Endothelial cell (in vitro differentiated cells): ENCODE measurements at regions not wholly inside any gene's neighbourhood (a gene's known extent, or its start where the extent isn't known, plus 50 kb on each side); places are given as distances from the start of the nearest gene placed in this dataset.

Experiments
- DNase-seq: peaks from one replicate; pipeline ENCODE4 v3.0.0; 2021; ENCODE audit warnings: low spot score
- H3K27ac Mint-ChIP-seq: one replicate; pipeline ENCODE4 v1.8.0; 2021; ENCODE audit warnings: mixed read lengths, inconsistent platforms; ENCODE audit not compliant: unreplicated experiment
- H3K27me3 Mint-ChIP-seq: one replicate; pipeline ENCODE4 v1.8.0; 2021; ENCODE audit warnings: mild to moderate bottlenecking, moderate library complexity, mixed read lengths, inconsistent platforms; ENCODE audit not compliant: unreplicated experiment
- H3K36me3 Mint-ChIP-seq: one replicate; pipeline ENCODE4 v1.8.0; 2021; ENCODE audit warnings: mild to moderate bottlenecking, low read depth, mixed read lengths, inconsistent platforms; ENCODE audit not compliant: unreplicated experiment
- H3K4me1 Mint-ChIP-seq: one replicate; pipeline ENCODE4 v1.8.0; 2021; ENCODE audit warnings: mild to moderate bottlenecking, mixed read lengths, inconsistent platforms; ENCODE audit not compliant: unreplicated experiment
- H3K4me3 Mint-ChIP-seq: one replicate; pipeline ENCODE4 v1.8.0; 2021; ENCODE audit warnings: mild to moderate bottlenecking, mixed read lengths, inconsistent platforms; ENCODE audit not compliant: unreplicated experiment
- H3K9me3 Mint-ChIP-seq: one replicate; pipeline ENCODE4 v1.8.0; 2021; ENCODE audit warnings: mixed read lengths, inconsistent platforms; ENCODE audit not compliant: unreplicated experiment
- TF ChIP-seq, protein P1 (sequence below): fragments of 200-600 bp; sonication (generic); IDR thresholded peaks from one replicate; pipeline ENCODE4 v1.5.0; 2021; ENCODE audit warnings: antibody characterized with exemption; ENCODE audit not compliant: unreplicated experiment

- DNase-seq, result no peak
- TF ChIP-seq, protein P1, sequence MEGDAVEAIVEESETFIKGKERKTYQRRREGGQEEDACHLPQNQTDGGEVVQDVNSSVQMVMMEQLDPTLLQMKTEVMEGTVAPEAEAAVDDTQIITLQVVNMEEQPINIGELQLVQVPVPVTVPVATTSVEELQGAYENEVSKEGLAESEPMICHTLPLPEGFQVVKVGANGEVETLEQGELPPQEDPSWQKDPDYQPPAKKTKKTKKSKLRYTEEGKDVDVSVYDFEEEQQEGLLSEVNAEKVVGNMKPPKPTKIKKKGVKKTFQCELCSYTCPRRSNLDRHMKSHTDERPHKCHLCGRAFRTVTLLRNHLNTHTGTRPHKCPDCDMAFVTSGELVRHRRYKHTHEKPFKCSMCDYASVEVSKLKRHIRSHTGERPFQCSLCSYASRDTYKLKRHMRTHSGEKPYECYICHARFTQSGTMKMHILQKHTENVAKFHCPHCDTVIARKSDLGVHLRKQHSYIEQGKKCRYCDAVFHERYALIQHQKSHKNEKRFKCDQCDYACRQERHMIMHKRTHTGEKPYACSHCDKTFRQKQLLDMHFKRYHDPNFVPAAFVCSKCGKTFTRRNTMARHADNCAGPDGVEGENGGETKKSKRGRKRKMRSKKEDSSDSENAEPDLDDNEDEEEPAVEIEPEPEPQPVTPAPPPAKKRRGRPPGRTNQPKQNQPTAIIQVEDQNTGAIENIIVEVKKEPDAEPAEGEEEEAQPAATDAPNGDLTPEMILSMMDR, result no peak
- no peak overlapping the region for H3K4me3 Mint-ChIP-seq
- H3K27ac Mint-ChIP-seq, result no peak overlapping the region
- H3K4me1 Mint-ChIP-seq, result peaks cover 5% of the 10 kb centered on the region
- H3K9me3 Mint-ChIP-seq, result no peaks in the 10 kb centered on the region
- H3K36me3 Mint-ChIP-seq, result no peaks in the 10 kb centered on the region
- H3K27me3 Mint-ChIP-seq, result no peaks in the 10 kb centered on the region
These were observed 507.6 kb downstream of the HAO1 start for GRCh38 chr20:7432612-7433011.

DNA sequence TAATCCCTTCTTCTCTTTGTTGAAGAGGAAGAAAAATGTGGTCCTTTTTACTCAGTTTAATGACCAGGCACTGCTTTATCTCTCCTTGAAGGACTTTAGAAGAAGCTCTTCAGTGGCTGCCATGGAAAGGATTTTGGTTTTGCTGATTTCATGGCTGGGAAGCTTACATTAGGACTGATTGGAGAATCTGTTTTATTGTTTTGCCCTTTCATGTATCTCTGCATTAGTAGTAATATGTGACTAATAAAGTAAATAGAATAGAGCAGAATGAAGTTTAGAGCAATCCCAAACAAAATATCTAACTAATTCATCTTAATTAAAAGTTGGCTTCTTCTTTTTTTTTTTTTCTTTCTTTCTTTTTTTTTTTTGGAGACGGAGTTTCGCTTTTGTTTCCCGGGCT lies 502.9 kb downstream of the HAO1 start:
- no peaks in the 10 kb centered on the region for H3K9me3 Mint-ChIP-seq
- no peaks in the 10 kb centered on the region for H3K27me3 Mint-ChIP-seq
- H3K27ac Mint-ChIP-seq, result no peak overlapping the region
- H3K4me3 Mint-ChIP-seq, result no peak overlapping the region
- no peak for DNase-seq
- H3K4me1 Mint-ChIP-seq, result no peaks in the 10 kb centered on the region
- H3K36me3 Mint-ChIP-seq, result no peaks in the 10 kb centered on the region
- TF ChIP-seq, protein P1, result no peak

DNA sequence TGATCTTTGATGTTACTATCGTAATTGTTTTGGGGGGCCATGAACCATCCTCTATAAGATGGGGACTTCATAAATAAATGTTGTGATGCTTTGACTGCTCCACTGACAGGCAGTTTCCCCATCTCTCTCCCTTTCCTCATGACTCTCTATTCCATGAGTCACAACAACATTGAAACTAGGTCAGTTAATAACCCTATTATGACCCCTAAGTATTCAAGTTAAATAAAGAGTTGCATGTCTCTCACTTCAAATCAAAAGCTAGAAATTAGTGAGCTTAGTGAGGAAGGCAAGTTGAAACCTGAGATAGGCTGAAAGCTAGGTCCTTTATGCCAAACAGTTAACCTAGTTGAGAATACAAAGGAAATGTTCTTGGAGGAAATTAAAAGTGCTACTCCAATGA lies 491.0 kb downstream of the HAO1 start:
- no peak for DNase-seq
- Mint-ChIP-seq H3K9me3 (no peaks in the 10 kb centered on the region), H3K36me3 (no peaks in the 10 kb centered on the region), H3K27ac (no peak overlapping the region), H3K4me1 (no peaks in the 10 kb centered on the region), H3K27me3 (no peaks in the 10 kb centered on the region), H3K4me3 (no peak overlapping the region)
- TF ChIP-seq, protein P1, result no peak

DNA sequence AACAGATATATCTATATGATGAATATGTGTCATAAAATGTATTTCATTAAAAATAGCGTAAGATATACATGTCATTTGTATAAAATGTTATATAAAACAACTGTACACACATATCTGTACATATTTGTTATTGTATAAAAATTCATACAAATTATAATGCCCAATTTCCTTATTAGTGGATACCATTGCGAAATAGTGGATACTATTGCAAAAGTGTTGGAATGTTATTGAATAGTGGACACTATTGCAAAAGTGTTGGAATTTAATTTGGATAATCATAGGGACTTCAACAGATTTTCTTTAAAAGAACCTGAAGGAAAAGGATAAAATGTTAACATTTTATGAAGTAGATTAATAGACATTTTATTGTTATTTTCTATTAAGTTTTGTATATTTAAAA lies 487.4 kb downstream of the HAO1 start:
- Mint-ChIP-seq H3K4me1 (no peaks in the 10 kb centered on the region), H3K9me3 (no peaks in the 10 kb centered on the region), H3K27ac (no peak overlapping the region), H3K4me3 (no peak overlapping the region), H3K36me3 (no peaks in the 10 kb centered on the region), H3K27me3 (peaks cover 3% of the 10 kb centered on the region)
- TF ChIP-seq, protein P1, result no peak
- no peak for DNase-seq

DNA sequence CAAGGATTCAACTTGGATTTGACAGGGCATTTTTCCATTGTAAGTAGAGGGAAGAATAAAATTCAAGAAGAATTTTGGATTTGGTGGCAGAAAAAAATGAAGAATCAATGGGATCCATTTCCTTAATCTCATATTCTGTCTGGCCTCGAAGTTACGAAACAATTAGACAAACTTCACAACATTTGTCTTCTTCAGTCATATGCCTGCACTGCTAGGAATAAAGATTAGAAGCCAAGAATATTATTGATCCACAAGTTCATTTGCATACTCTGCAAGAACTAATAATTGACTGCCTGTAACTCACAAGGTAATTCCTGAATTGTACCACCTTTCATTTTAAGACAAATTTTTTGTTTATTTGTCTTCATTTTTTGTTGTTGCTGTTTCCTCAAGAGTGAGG lies 486.2 kb downstream of the HAO1 start:
- Mint-ChIP-seq H3K36me3 (no peaks in the 10 kb centered on the region), H3K27ac (no peak overlapping the region), H3K27me3 (peaks cover 3% of the 10 kb centered on the region), H3K4me1 (no peaks in the 10 kb centered on the region), H3K9me3 (no peaks in the 10 kb centered on the region), H3K4me3 (no peak overlapping the region)
- DNase-seq, result no peak
- TF ChIP-seq, protein P1, result no peak
